ENCODE measurements at regions not wholly inside any gene's neighbourhood (a gene's known extent, or its start where the extent isn't known, plus 50 kb on each side); places are given as distances from the start of the nearest gene placed in this dataset.

GRCh38 chr4:123545667-123546572 is 149.3 kb downstream of the SPRY1 start:
- DNase-seq = no peak

GRCh38 chr4:123546573-123547060 is 150.0 kb downstream of the SPRY1 start:
- DNase-seq = no peak

GRCh38 chr4:123547216-123548165 is 150.9 kb downstream of the SPRY1 start:
- no peak for DNase-seq

- no peak for DNase-seq
These were observed 156.7 kb downstream of the SPRY1 start for GRCh38 chr4:123553279-123553678.

GRCh38 chr4:123553733-123554637 is 157.4 kb downstream of the SPRY1 start:
- DNase-seq = no peak

DNA sequence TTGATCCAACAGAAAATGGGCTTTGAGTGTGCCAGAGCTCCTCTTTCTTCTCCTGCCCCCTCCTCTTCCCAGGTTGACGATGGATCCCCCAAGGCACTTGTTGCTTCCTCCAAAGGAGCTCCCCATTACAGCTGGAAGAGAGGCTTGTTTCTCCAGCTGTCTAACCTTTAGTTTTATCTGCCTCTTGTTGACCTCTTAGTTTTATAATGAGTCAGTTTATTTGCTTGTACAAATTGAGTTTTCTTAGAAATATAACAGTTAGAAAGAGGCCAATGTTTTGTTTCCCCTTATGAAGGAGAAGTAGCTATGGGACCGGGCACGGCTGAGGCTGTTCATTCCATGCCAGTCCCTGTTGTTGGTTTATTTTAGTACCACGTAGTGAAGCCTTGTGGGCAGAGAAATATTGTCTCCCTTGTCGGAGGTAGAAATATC is 158.2 kb downstream of the SPRY1 start:
- DNase-seq = no peak

DNA sequence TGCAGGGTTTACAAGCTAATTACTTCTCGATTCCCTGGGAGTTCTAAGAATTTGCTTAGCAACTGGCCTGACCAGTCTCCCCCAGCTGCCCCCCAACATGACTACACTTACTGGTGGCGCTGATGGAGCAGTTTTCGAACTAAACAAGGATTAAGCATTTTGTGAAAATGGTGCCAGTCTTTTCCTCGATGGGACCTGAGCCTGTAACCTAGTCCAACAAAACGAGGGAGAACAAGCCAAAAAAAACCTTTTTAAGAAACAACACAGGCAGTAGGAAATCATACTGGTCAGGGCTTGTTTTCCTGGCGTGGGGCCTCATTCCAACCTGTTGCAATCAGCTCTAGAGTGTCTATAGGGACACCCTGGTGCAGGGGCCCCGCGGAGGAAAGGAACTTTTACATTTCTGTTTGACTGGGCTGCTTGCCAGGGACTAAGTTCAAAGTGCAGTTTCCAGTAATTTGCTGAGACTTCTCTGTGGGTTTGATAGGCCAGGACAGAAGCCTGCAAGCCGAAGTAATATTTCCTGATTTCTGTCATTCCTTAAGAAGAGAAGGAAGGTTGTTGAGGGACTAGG is 158.7 kb downstream of the SPRY1 start:
- no peak for DNase-seq

DNA sequence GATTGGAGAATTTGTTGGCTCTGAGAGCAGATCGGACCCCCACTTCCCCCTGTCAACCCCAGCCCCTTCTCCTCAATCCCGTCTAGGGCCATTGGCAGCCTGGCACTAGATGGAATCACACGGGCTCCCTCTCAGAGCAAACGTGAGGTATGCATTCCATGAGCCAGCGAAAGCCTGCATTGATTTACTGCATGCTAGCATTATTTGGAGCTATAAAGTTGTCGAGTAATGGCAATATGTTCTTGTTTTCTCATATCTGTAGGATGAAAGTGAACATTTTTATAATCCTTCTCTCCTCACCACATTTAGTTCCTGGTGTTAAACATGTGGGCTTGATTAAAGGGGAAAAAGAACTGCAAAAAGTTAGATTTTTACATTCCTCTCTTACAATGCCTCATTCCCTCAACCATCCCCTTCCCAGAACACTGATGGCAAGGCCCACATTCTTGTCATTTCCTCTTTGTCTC is 159.2 kb downstream of the SPRY1 start:
- DNase-seq = no peak

DNA sequence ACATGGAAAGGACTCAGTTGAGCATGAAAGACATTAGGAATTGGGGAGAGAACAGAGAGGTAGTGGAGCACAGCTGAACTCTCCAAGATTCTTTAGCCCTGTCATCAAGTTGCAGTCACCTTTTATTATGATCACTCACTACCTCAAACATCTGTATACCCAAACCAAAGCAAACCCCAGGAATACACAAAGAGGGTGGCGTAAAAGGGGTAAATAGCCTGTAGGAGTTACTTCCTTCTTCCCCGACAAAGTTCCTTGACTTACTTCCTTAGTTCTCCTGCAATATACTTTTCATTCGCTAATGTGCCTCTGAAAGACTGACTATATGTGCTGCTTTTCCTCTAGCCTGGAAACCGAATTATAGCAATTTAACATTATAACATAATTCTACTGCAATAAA is 159.9 kb downstream of the SPRY1 start:
- no peak for DNase-seq

- no peak for DNase-seq
These were observed 161.4 kb downstream of the SPRY1 start for GRCh38 chr4:123557857-123558536.

- no peak for DNase-seq
These were observed 162.3 kb downstream of the SPRY1 start for GRCh38 chr4:123558865-123559264.

DNA sequence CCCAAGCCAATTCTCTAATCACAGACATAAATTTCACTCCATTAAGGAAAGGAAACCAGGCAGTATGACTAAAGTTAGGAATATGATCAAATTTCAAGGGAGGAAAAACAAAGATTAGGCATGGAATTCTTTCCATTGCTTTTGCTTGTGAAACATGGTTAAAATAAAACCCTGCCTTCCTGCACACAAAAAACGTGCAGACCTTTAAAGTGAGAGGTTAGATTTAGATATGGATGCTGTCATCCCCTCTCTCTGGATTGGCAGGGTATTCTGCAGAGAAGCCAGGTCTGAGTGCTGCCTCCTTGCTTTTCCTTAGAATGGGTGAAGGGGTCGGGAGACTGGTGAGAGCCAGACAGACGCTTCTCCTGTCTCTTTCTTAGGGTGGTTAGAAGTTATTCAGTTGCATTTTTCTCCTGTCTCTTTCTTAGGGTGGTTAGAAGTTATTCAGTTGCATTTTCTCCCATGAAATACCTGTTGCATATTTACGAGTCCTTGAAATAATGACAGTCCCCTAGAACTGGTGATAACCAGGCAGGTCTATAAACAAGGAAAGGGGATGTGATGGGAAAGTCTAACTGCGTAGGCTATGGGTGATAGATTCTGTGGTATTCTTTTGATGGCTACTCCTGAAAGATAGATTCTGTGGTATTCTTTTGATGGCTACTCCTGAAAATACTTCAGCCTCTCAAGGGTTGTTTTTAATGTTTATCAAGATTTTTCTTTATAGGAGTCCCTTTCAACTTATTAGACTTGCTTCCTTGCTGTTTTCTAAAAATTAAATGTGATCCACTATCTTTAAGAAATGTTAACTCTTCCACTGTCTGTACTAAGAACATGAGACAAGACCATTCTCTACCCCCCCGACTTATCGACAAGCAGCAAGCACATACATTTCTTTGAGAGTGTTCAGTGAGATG is 163.6 kb downstream of the SPRY1 start:
- no peak for DNase-seq

GRCh38 chr4:123561525-123561924 is 164.9 kb downstream of the SPRY1 start:
- no peak for DNase-seq

DNA sequence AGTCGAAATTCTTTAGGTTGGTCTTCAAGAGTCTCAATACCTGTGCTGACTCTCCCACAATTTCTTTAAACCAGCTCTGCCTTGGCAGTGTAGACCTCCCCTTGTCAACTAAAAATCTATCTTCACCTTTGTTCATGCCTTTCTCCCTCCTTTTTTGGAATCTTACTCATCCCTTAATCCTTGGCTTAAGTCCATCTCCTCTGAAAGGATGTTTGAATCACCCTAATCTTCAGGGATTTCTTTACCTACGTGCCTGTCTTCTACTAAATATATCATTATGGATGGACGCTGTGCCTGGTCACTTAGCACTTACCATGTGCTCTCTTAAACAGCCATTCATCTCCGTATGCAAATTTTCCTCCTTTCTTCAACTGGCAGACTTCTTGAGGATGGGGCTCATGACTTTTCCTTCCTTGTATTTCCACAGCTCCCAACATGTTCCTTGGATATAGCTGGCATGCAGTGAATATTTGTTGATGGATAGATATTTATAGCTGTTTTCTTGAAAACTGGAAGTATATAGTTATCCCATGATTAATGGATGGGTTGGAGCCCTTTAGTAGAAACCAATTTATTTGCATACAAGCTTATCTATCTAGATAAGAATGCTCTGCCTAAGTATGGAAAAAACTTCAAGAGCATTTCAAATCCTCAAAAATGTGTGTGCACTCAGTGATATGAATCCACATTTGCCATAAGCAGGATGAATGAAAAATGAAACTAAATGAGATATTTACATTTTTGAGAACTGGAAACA is 166.6 kb downstream of the SPRY1 start:
- no peak for DNase-seq

DNA sequence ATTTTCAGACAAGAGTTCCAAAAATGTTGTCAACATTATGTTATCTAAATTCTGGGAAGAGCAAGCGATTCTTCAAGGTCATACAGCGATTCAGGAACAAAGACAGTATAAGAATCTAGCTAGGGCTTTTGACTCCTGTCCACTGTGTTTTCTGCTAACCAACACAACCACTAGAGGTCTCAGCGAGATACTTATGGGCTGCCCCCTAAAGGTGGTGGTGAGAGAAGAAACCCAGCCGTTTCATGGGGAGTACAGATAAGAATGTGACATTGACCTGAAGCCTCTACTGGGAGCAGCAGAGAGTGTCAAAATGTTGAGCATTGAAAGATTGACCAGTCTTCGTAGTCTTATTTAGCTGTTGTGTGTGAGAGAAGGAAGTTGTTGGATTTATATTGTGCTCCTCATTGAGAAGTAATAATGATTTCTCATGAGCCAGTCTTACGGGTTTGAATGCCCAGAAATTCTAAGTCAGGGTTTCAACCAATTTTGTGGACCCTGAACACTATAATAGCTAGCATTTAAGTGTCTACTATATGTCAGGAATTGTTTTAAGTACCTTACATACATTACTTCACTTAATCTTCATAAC is 168.3 kb downstream of the SPRY1 start:
- DNase-seq = peak; percentile 65 to 66

GRCh38 chr4:123568936-123569335 is 172.3 kb downstream of the SPRY1 start:
- no peak for DNase-seq

DNA sequence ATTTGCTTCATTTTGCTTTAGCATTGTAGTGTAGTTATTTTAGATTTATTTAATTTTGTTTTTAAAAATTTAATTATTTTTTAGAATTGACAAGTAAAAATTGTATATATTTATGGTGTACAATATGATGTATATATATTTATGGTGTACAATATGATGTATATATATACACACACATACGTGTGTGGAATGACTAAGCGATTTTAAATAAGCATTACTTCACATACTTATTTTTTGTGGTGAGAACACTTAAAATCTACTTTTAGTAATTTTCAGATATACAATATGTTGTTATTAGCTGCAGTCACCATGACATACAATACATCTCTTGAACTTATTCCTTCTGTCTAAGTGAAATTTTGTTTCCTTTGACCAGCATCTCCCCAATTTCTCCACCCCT is 172.9 kb downstream of the SPRY1 start:
- no peak for DNase-seq

DNA sequence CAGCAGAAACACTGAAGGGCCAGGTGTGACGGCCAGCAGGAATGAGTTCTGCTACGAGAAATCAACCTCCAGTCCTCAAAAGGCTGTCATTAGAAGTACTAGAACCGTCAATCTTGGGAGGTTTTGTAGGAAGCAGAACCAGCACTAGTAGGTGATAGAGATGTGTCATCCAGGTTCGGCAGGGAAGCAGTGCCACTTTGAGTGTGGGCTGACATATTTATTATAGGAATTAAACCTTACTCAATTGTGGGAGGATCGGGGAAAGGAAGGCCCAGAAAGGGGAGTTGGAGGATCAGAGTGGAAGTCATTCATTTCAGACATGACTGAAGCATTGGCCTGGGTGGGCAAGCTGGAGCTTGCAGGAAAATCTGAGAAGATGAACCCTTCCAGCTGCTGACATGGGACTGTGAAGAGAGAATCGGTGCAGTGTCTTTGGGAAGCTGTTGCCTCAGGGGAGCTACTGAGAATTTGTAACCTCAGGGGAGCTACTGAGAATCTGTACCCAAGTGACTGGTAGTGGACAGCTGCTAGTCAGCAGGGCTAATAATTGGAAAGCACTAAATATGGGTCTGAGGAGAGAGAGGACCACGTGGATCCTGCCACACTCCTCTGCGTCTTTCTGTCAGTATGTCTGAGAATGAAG is 177.4 kb downstream of the SPRY1 start:
- no peak for DNase-seq
